GM23338 (cell line): ENCODE measurements at regions not wholly inside any gene's neighbourhood (a gene's known extent, or its start where the extent isn't known, plus 50 kb on each side); places are given as distances from the start of the nearest gene placed in this dataset.

Source experiments
- CREB1 ChIP-seq: fragments of 250-450 bp; sonication (Bioruptor Pico); IDR thresholded peaks from 2 replicates; pipeline ENCODE4 v1.5.0; 2020; ENCODE audit warnings: low read depth, mild to moderate bottlenecking, moderate library complexity
- CTCF ChIP-seq, 2 experiments: fragments of 200-600 bp in 1 of 2; sonication (generic) in 1 of 2; conservative IDR thresholded peaks; 2 replicates each; pipeline versions ENCODE4 v1.5.1 to v1.6.1; 2016 to 2017; ENCODE audit warnings: antibody characterized with exemption in 2 of 2, low read depth in 2 of 2, mild to moderate bottlenecking in 2 of 2, moderate library complexity in 1 of 2
- ETS1 ChIP-seq: IDR thresholded peaks from 2 replicates; pipeline ENCODE4 v1.6.1; 2016; ENCODE audit warnings: antibody characterized with exemption
- EZH2 ChIP-seq: fragments of 200-600 bp; sonication (generic); IDR thresholded peaks from one replicate; pipeline ENCODE4 v1.8.0; 2017; ENCODE audit warnings: antibody characterized with exemption, mild to moderate bottlenecking, low read depth; ENCODE audit not compliant: unreplicated experiment
- EZH2phosphoT487 ChIP-seq: fragments of 200-600 bp; sonication (generic); IDR thresholded peaks from one replicate; pipeline ENCODE4 v1.8.1; 2018; ENCODE audit warnings: antibody characterized with exemption; ENCODE audit not compliant: unreplicated experiment
- JUNB ChIP-seq: IDR thresholded peaks from one replicate; pipeline ENCODE4 v1.6.1; 2016; ENCODE audit warnings: antibody characterized with exemption; ENCODE audit not compliant: unreplicated experiment
- POLR2AphosphoS5 ChIP-seq: IDR thresholded peaks from 2 replicates; pipeline ENCODE4 v1.6.1; 2016; ENCODE audit warnings: antibody characterized with exemption, low read depth
- REST ChIP-seq: IDR thresholded peaks from one replicate; pipeline ENCODE4 v1.6.1; 2018; ENCODE audit warnings: antibody characterized with exemption; ENCODE audit not compliant: unreplicated experiment
- STAT1 ChIP-seq: IDR thresholded peaks from one replicate; pipeline ENCODE4 v1.6.1; 2016; ENCODE audit warnings: antibody characterized with exemption; ENCODE audit not compliant: unreplicated experiment
- ZNF114 ChIP-seq: fragments of 250-450 bp; sonication (Bioruptor Pico); IDR thresholded peaks from 2 replicates; pipeline ENCODE4 v1.5.0; 2020; ENCODE audit warnings: mild to moderate bottlenecking, moderate library complexity
- ZNF331 ChIP-seq: fragments of 250-450 bp; sonication (Bioruptor Pico); IDR thresholded peaks from 2 replicates; pipeline ENCODE4 v1.5.0; 2020; ENCODE audit warnings: low read depth, mild to moderate bottlenecking, moderate library complexity
- ZNF462 ChIP-seq: fragments of 250-450 bp; sonication (Bioruptor Pico); IDR thresholded peaks from 2 replicates; pipeline ENCODE4 v1.5.0; 2020; ENCODE audit warnings: mild to moderate bottlenecking, moderate library complexity

- no peak for TF ChIP-seq CTCF (conservative IDR thresholded peaks at IDR 0.05; ENCODE audit: low read depth in 2 of 2)
- TF ChIP-seq REST: no peak
- no peak for TF ChIP-seq EZH2
- TF ChIP-seq POLR2AphosphoS5: no peak
- no peak for TF ChIP-seq STAT1
- no peak for TF ChIP-seq EZH2phosphoT487
- no peak for TF ChIP-seq ZNF331 (CRISPR knock-in tag)
- TF ChIP-seq CREB1 (CRISPR knock-in tag): no peak
- TF ChIP-seq JUNB: no peak
- no peak for TF ChIP-seq ZNF462
- no peak for TF ChIP-seq ETS1
- no peak for TF ChIP-seq ZNF114 (CRISPR knock-in tag)
These were observed 212.4 kb downstream of the RBFOX3 start for GRCh38 chr17:79398441-79398840.
